ENCODE measurements at regions not wholly inside any gene's neighbourhood (a gene's known extent, or its start where the extent isn't known, plus 50 kb on each side); places are given as distances from the start of the nearest gene placed in this dataset.

DNA sequence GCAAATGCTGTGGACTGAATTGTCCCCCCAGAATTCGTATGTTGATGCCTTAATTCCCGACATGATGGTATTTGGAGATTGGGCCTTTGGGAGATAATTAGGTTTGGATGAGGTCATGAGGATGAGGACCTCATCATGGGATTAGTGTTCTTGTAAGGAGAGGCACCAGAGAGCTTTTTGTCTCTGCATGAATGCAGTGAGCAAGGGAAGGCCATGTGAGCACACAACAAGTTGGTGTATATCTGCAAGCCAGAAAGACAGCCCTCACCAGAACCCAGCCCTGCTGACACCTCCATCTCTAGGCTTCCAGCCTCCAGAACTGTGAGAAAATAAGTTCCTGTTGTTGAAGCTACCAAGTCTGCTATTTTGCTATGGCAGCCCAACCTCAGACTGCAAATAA is 51.9 kb upstream of the SMCO2 start:
- TF ChIP-seq, protein P1, sequence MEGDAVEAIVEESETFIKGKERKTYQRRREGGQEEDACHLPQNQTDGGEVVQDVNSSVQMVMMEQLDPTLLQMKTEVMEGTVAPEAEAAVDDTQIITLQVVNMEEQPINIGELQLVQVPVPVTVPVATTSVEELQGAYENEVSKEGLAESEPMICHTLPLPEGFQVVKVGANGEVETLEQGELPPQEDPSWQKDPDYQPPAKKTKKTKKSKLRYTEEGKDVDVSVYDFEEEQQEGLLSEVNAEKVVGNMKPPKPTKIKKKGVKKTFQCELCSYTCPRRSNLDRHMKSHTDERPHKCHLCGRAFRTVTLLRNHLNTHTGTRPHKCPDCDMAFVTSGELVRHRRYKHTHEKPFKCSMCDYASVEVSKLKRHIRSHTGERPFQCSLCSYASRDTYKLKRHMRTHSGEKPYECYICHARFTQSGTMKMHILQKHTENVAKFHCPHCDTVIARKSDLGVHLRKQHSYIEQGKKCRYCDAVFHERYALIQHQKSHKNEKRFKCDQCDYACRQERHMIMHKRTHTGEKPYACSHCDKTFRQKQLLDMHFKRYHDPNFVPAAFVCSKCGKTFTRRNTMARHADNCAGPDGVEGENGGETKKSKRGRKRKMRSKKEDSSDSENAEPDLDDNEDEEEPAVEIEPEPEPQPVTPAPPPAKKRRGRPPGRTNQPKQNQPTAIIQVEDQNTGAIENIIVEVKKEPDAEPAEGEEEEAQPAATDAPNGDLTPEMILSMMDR (IDR thresholded peaks at IDR 0.05) = no peak
- TF ChIP-seq EP300 (IDR thresholded peaks at IDR 0.05) (no peak), POLR2A (IDR thresholded peaks at IDR 0.05) (no peak)
